ENCODE measurements at regions not wholly inside any gene's neighbourhood (a gene's known extent, or its start where the extent isn't known, plus 50 kb on each side); places are given as distances from the start of the nearest gene placed in this dataset.

GRCh38 chr3:83321457-83321856 lies 1560.0 kb upstream of the GBE1 start:
- no peak for TF ChIP-seq CTCF (conservative IDR thresholded peaks at IDR 0.05; ENCODE audit: low read length)
- TF ChIP-seq EZH2phosphoT487 (IDR thresholded peaks at IDR 0.05; ENCODE audit: borderline replicate concordance, low read depth, low read length) = no peak

Measured in OCI-LY7 (cell line).